ENCODE measurements at regions not wholly inside any gene's neighbourhood (a gene's known extent, or its start where the extent isn't known, plus 50 kb on each side); places are given as distances from the start of the nearest gene placed in this dataset.
"Not testable (repeated sequence)": the region's sequence is repeated elsewhere in the genome, so short reads cannot be mapped to it uniquely, and the experiment has no call there.

DNA sequence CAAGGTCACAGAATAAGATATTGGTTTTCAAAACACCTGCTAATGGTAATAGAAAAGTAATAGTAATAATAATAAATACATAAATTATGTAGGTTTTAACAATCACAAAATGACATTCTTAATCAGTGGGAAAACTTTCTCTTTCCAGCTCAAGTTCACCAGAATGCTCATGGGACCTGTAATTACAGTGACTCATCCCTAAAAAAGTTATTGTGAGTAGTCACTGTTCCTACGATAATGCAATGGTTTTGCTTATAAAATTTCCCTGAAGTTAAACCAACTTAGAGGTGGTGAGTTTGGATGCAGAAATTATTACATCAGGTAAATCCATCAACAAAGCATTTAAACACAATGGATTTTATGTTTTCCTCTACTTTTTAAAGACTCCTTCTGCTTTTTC is 502.3 kb downstream of the PID1 start:
- Histone ChIP-seq H3K27ac (ENCODE audit: low read length) (no peak overlapping the region), H3K9me3 (ENCODE audit: control insufficient read depth, insufficient read depth, low read depth, low read length) (no peaks in the 10 kb centered on the region), H3K4me1 (ENCODE audit: control insufficient read depth, insufficient read depth, low read length) (no peaks in the 10 kb centered on the region), H3K36me3 (ENCODE audit: control insufficient read depth, insufficient read depth, low read length) (no peaks in the 10 kb centered on the region), H3K27me3 (ENCODE audit: control insufficient read depth, insufficient read depth, low read length) (no peaks in the 10 kb centered on the region), H3K4me3 (ENCODE audit: low read depth in 2 of 2, low read length in 2 of 2) (no peak overlapping the region)
- ChIA-PET POLR2A (no interaction called here), CTCF (no interaction called here)
- in situ Hi-C loops (cut with HindIII; ENCODE audit: low pct_unique_long_range_greater_than_20kb, low sequenced_read_pairs): no loop called here
- ATAC-seq (no peak), DNase-seq (ENCODE audit: low read depth, low spot score) (no peak)
- intact Hi-C loops (cut with micrococcal nuclease; ENCODE audit: unreplicated experiment): no loop called here
- no TSS peak for BruUV-seq (replicated peaks)
- TF ChIP-seq, protein P1, sequence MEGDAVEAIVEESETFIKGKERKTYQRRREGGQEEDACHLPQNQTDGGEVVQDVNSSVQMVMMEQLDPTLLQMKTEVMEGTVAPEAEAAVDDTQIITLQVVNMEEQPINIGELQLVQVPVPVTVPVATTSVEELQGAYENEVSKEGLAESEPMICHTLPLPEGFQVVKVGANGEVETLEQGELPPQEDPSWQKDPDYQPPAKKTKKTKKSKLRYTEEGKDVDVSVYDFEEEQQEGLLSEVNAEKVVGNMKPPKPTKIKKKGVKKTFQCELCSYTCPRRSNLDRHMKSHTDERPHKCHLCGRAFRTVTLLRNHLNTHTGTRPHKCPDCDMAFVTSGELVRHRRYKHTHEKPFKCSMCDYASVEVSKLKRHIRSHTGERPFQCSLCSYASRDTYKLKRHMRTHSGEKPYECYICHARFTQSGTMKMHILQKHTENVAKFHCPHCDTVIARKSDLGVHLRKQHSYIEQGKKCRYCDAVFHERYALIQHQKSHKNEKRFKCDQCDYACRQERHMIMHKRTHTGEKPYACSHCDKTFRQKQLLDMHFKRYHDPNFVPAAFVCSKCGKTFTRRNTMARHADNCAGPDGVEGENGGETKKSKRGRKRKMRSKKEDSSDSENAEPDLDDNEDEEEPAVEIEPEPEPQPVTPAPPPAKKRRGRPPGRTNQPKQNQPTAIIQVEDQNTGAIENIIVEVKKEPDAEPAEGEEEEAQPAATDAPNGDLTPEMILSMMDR (IDR thresholded peaks at IDR 0.05): no peak
- TF ChIP-seq POLR2AphosphoS5 (IDR thresholded peaks at IDR 0.05; ENCODE audit: low read depth, low read length): no peak
- TF ChIP-seq SIN3A (IDR thresholded peaks at IDR 0.05; ENCODE audit: borderline replicate concordance, insufficient read depth, low read depth, low read length): no peak
- TF ChIP-seq, protein P2, sequence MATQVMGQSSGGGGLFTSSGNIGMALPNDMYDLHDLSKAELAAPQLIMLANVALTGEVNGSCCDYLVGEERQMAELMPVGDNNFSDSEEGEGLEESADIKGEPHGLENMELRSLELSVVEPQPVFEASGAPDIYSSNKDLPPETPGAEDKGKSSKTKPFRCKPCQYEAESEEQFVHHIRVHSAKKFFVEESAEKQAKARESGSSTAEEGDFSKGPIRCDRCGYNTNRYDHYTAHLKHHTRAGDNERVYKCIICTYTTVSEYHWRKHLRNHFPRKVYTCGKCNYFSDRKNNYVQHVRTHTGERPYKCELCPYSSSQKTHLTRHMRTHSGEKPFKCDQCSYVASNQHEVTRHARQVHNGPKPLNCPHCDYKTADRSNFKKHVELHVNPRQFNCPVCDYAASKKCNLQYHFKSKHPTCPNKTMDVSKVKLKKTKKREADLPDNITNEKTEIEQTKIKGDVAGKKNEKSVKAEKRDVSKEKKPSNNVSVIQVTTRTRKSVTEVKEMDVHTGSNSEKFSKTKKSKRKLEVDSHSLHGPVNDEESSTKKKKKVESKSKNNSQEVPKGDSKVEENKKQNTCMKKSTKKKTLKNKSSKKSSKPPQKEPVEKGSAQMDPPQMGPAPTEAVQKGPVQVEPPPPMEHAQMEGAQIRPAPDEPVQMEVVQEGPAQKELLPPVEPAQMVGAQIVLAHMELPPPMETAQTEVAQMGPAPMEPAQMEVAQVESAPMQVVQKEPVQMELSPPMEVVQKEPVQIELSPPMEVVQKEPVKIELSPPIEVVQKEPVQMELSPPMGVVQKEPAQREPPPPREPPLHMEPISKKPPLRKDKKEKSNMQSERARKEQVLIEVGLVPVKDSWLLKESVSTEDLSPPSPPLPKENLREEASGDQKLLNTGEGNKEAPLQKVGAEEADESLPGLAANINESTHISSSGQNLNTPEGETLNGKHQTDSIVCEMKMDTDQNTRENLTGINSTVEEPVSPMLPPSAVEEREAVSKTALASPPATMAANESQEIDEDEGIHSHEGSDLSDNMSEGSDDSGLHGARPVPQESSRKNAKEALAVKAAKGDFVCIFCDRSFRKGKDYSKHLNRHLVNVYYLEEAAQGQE (IDR thresholded peaks at IDR 0.05; ENCODE audit: insufficient read depth in 1 of 2, low read depth in 2 of 2, low read length in 1 of 2): no peak
- no peak for TF ChIP-seq TCF7L2 (IDR thresholded peaks at IDR 0.05; ENCODE audit: low read depth, low read length)

DNA sequence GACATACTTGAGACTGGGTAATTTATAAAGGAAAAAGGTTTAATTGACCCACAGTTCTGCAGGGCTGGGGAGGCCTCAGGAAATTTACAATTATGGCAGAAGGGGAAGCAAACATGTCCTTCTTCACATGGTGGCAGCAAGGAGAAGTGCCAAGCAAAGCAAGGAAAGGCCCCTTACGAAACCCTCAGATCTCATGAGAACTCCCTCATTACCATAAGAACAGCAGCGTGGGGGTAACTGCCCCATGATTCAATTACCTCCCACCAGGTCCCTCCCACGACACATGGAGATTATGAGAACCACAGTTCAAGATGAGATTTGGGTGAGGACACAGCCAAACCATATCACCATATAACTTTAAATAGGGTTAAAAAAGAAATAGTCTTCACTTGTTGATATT is 502.9 kb downstream of the PID1 start:
- H3K4me1 ChIP-seq (ENCODE audit: control insufficient read depth, insufficient read depth, low read length); H3K9me3 ChIP-seq (ENCODE audit: control insufficient read depth, insufficient read depth, low read depth, low read length); intact Hi-C loops (cut with micrococcal nuclease; ENCODE audit: unreplicated experiment); in situ Hi-C loops (cut with HindIII; ENCODE audit: low pct_unique_long_range_greater_than_20kb, low sequenced_read_pairs); H3K4me3 ChIP-seq (ENCODE audit: low read depth in 2 of 2, low read length in 2 of 2); CTCF ChIA-PET; POLR2A ChIA-PET; ATAC-seq; H3K27ac ChIP-seq (ENCODE audit: low read length); DNase-seq (ENCODE audit: low read depth, low spot score); H3K27me3 ChIP-seq (ENCODE audit: control insufficient read depth, insufficient read depth, low read length); BruUV-seq (replicated peaks); H3K36me3 ChIP-seq (ENCODE audit: control insufficient read depth, insufficient read depth, low read length): not testable (repeated sequence)

DNA sequence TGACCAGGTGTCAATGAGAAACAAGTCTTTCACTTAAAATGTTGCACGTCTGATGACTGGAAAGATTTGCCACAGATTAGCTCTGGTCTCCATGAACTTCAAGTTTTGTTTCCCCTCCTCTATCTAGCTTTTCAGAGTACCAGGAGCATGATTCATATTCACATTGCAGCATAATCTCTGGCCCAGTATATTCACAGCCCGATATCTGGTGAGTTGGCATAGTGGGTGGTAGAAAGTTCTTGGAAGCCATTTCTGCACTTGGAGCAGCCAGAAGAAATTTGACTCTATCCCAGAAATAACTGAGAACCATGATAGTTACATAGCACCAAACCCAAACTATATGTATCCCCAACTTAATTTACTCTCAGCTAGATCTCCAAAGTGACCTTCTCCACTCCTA is 503.9 kb downstream of the PID1 start:
- no peak for ATAC-seq
- in situ Hi-C loops (cut with HindIII; ENCODE audit: low pct_unique_long_range_greater_than_20kb, low sequenced_read_pairs): no loop called here
- intact Hi-C loops (cut with micrococcal nuclease; ENCODE audit: unreplicated experiment): no loop called here
- Histone ChIP-seq H3K4me1 (ENCODE audit: control insufficient read depth, insufficient read depth, low read length) (no peaks in the 10 kb centered on the region), H3K36me3 (ENCODE audit: control insufficient read depth, insufficient read depth, low read length) (no peaks in the 10 kb centered on the region), H3K9me3 (ENCODE audit: control insufficient read depth, insufficient read depth, low read depth, low read length) (no peaks in the 10 kb centered on the region), H3K27ac (ENCODE audit: low read length) (no peak overlapping the region), H3K27me3 (ENCODE audit: control insufficient read depth, insufficient read depth, low read length) (no peaks in the 10 kb centered on the region), H3K4me3 (ENCODE audit: low read depth in 2 of 2, low read length in 2 of 2) (no peak overlapping the region)
- POLR2A ChIA-PET: no interaction called here
- BruUV-seq (replicated peaks): no TSS peak
- CTCF ChIA-PET: no interaction called here
- TF ChIP-seq TCF7L2 (IDR thresholded peaks at IDR 0.05; ENCODE audit: low read depth, low read length): no peak
- TF ChIP-seq POLR2AphosphoS5 (IDR thresholded peaks at IDR 0.05; ENCODE audit: low read depth, low read length): no peak
- no peak for DNase-seq (ENCODE audit: low read depth, low spot score)

Measured in Panc1 (cell line).